GM19025 (cell line): ENCODE measurements at regions not wholly inside any gene's neighbourhood (a gene's known extent, or its start where the extent isn't known, plus 50 kb on each side); places are given as distances from the start of the nearest gene placed in this dataset.

Source experiments
- ATAC-seq: cut with Tn5 transposase; IDR thresholded peaks from one replicate; pipeline ENCODE4 v1.9.1; 2021; ENCODE audit warnings: mild to moderate bottlenecking, low read depth, moderate library complexity; ENCODE audit not compliant: unreplicated experiment

GRCh38 chr4:14076776-14077175, 449.3 kb upstream of the BOD1L1 start:
- no peak for ATAC-seq

- no peak for ATAC-seq
Measured at GRCh38 chr4:14078326-14078725, 450.8 kb upstream of the BOD1L1 start.

GRCh38 chr4:14079601-14080000, 452.1 kb upstream of the BOD1L1 start:
- ATAC-seq = no peak

GRCh38 chr4:14083150-14083549, 455.6 kb upstream of the BOD1L1 start:
- no peak for ATAC-seq

- ATAC-seq = no peak
Measured at GRCh38 chr4:14084598-14084997, 457.1 kb upstream of the BOD1L1 start.

GRCh38 chr4:14087459-14087858, 459.9 kb upstream of the BOD1L1 start:
- ATAC-seq = peak; percentile 58

GRCh38 chr4:14087921-14088320, 460.4 kb upstream of the BOD1L1 start:
- no peak for ATAC-seq

GRCh38 chr4:14091531-14091930, 464.0 kb upstream of the BOD1L1 start:
- ATAC-seq = no peak

- no peak for ATAC-seq
Measured at GRCh38 chr4:14091966-14092365, 464.4 kb upstream of the BOD1L1 start.

GRCh38 chr4:14092741-14093140, 465.2 kb upstream of the BOD1L1 start:
- no peak for ATAC-seq

- no peak for ATAC-seq
Measured at GRCh38 chr4:14095831-14096230, 468.3 kb upstream of the BOD1L1 start.

- no peak for ATAC-seq
Measured at GRCh38 chr4:14096396-14096965, 469.0 kb upstream of the BOD1L1 start.

GRCh38 chr4:14100349-14100748, 472.8 kb upstream of the BOD1L1 start:
- ATAC-seq = no peak

- ATAC-seq = no peak
Measured at GRCh38 chr4:14110407-14110806, 482.9 kb upstream of the BOD1L1 start.

- no peak for ATAC-seq
Measured at GRCh38 chr4:14111730-14112181, 484.2 kb upstream of the BOD1L1 start.

- ATAC-seq = no peak
Measured at GRCh38 chr4:14115106-14115505, 487.6 kb upstream of the BOD1L1 start.

- no peak for ATAC-seq
Measured at GRCh38 chr4:14117575-14118238, 490.2 kb upstream of the BOD1L1 start.

GRCh38 chr4:14124816-14125215, 497.3 kb upstream of the BOD1L1 start:
- no peak for ATAC-seq

- ATAC-seq = peak; percentile 63
Measured at GRCh38 chr4:14125375-14126129, 498.0 kb upstream of the BOD1L1 start.

- ATAC-seq = no peak
Measured at GRCh38 chr4:14130551-14130950, 503.0 kb upstream of the BOD1L1 start.

GRCh38 chr4:14131335-14131734, 503.8 kb upstream of the BOD1L1 start:
- ATAC-seq = no peak

- no peak for ATAC-seq
Measured at GRCh38 chr4:14132301-14132700, 504.8 kb upstream of the BOD1L1 start.
